Keratinocyte (primary cell): ENCODE measurements at regions not wholly inside any gene's neighbourhood (a gene's known extent, or its start where the extent isn't known, plus 50 kb on each side); places are given as distances from the start of the nearest gene placed in this dataset.

Experiments
- DNase-seq: peaks from one replicate; pipeline ENCODE4 v3.0.0-alpha.2; 2011; ENCODE audit warnings: low read depth, missing footprints, low spot score
- FAIRE-seq: peaks from 2 replicates; lab custom pipeline; 2011; peaks lifted over from hg19 to GRCh38; lab: Jason Lieb, UNC
- H2AFZ ChIP-seq: 2 replicates; pipeline ENCODE4 v1.6.0; 2012; ENCODE audit warnings: low read length, control low read depth, inconsistent platforms; ENCODE audit not compliant: control insufficient read depth
- H3K27ac ChIP-seq: 2 replicates; pipeline ENCODE4 v1.5.1; 2011; ENCODE audit warnings: low read length; ENCODE audit not compliant: control insufficient read depth, insufficient read depth
- H3K27me3 ChIP-seq: 3 replicates; pipeline ENCODE4 v1.6.0; 2011; ENCODE audit warnings: low read length; ENCODE audit not compliant: control insufficient read depth, insufficient read depth; ENCODE audit errors: extremely low read depth
- H3K36me3 ChIP-seq, 2 experiments: 2 replicates in 1 of 2; 3 replicates in 1 of 2; pipeline ENCODE4 v1.5.1; 2011; ENCODE audit warnings: low read length in 2 of 2, mild to moderate bottlenecking in 1 of 2; ENCODE audit not compliant: control insufficient read depth in 2 of 2, insufficient read depth in 2 of 2; ENCODE audit errors: extremely low read depth in 1 of 2
- H3K4me1 ChIP-seq: 3 replicates; pipeline ENCODE4 v1.5.1; 2011; ENCODE audit warnings: low read length; ENCODE audit not compliant: control insufficient read depth, insufficient read depth; ENCODE audit errors: extremely low read depth
- H3K4me2 ChIP-seq: 3 replicates; pipeline ENCODE4 v1.6.0; 2011; ENCODE audit warnings: low read depth, low read length; ENCODE audit not compliant: control insufficient read depth, insufficient read depth; ENCODE audit errors: extremely low read depth
- H3K4me3 ChIP-seq, 3 experiments: fragments of 200-600 bp in 1 of 3; sonication (generic) in 1 of 3; 2 replicates in 2 of 3; 3 replicates in 1 of 3; pipeline ENCODE4 v1.5.1; 2011 to 2016; ENCODE audit warnings: low read length in 3 of 3, mild to moderate bottlenecking in 3 of 3, control low read depth in 2 of 3, inconsistent platforms in 1 of 3, low read depth in 1 of 3, mixed read lengths in 1 of 3, mixed run types in 1 of 3, moderate library complexity in 1 of 3; ENCODE audit not compliant: control insufficient read depth in 2 of 3, insufficient read depth in 2 of 3; ENCODE audit errors: extremely low read depth in 1 of 3
- H3K79me2 ChIP-seq: 2 replicates; pipeline ENCODE4 v1.6.0; 2012; ENCODE audit warnings: low read length; ENCODE audit not compliant: control insufficient read depth, insufficient read depth
- H3K9ac ChIP-seq: 3 replicates; pipeline ENCODE4 v1.6.0; 2011; ENCODE audit warnings: low read length; ENCODE audit not compliant: control insufficient read depth, insufficient read depth; ENCODE audit errors: extremely low read depth
- H3K9me1 ChIP-seq: 3 replicates; pipeline ENCODE4 v1.6.0; 2011; ENCODE audit warnings: low read length; ENCODE audit not compliant: control insufficient read depth, insufficient read depth; ENCODE audit errors: extremely low read depth
- H3K9me3 ChIP-seq: 2 replicates; pipeline ENCODE4 v1.5.1; 2012; ENCODE audit warnings: low read depth, low read length; ENCODE audit not compliant: control insufficient read depth
- H4K20me1 ChIP-seq: 3 replicates; pipeline ENCODE4 v1.6.0; 2011; ENCODE audit warnings: low read length; ENCODE audit not compliant: control insufficient read depth, insufficient read depth; ENCODE audit errors: extremely low read depth
- CTCF ChIP-seq, 3 experiments: IDR thresholded peaks in 1 of 3; conservative IDR thresholded peaks in 1 of 3; optimal IDR thresholded peaks in 1 of 3; 2 replicates in 2 of 3; 3 replicates in 1 of 3; pipeline versions ENCODE3 to v1.5.1; 2011; ENCODE audit warnings: low read length in 3 of 3, mild to moderate bottlenecking in 3 of 3, moderate library complexity in 2 of 3, control low read depth in 1 of 3, inconsistent platforms in 1 of 3; ENCODE audit not compliant: insufficient read depth in 2 of 3; ENCODE audit errors: extremely low read depth in 1 of 3
- EZH2 ChIP-seq: IDR thresholded peaks from one replicate; pipeline ENCODE4 v1.6.1; 2012; ENCODE audit warnings: inconsistent platforms, mild to moderate bottlenecking, low read length, moderate library complexity
- dilution Hi-C: fragments of 300-500 bp; cut with MboI; formaldehyde crosslinking; loops from one replicate; pipeline ENCODE4 v1.7.0; 2020; ENCODE audit warnings: low sequenced_read_pairs; ENCODE audit not compliant: extremely low pct_ligation_motif_present

- TF ChIP-seq EZH2 (no peak), CTCF (optimal IDR thresholded peaks at IDR 0.05 in 1 of 3, IDR thresholded peaks at IDR 0.05 in 1 of 3, conservative IDR thresholded peaks at IDR 0.05 in 1 of 3; ENCODE audit: extremely low read depth in 1 of 3, insufficient read depth in 2 of 3, low read length in 3 of 3) (no peak)
- Histone ChIP-seq H3K4me1 (peaks cover 17% of the 10 kb centered on the region), H3K9me1 (no peaks in the 10 kb centered on the region), H3K4me3 (no peak overlapping the region), H3K36me3 (no peaks in the 10 kb centered on the region), H3K4me2 (no peak overlapping the region), H3K9ac (no peak overlapping the region), H3K27ac (no peak overlapping the region), H3K79me2 (no peaks in the 10 kb centered on the region), H3K9me3 (no peaks in the 10 kb centered on the region), H2AFZ (no peak overlapping the region), H4K20me1 (no peaks in the 10 kb centered on the region), H3K27me3 (no peaks in the 10 kb centered on the region)
- DNase-seq (no peak), FAIRE-seq (no peak)
- dilution Hi-C loops: no loop called here
Observed at GRCh38 chr14:85336257-85336656, 193.7 kb upstream of the FLRT2 start.

- H3K27me3 ChIP-seq: no peaks in the 10 kb centered on the region
- no peak overlapping the region for H3K27ac ChIP-seq
- no peak overlapping the region for H3K4me3 ChIP-seq
- H3K36me3 ChIP-seq: no peaks in the 10 kb centered on the region
- no peaks in the 10 kb centered on the region for H3K9me1 ChIP-seq
- no peaks in the 10 kb centered on the region for H3K9me3 ChIP-seq
- no peak overlapping the region for H2AFZ ChIP-seq
- no peaks in the 10 kb centered on the region for H4K20me1 ChIP-seq
- dilution Hi-C loops: no loop called here
- no peak for TF ChIP-seq CTCF (optimal IDR thresholded peaks at IDR 0.05 in 1 of 3, IDR thresholded peaks at IDR 0.05 in 1 of 3, conservative IDR thresholded peaks at IDR 0.05 in 1 of 3; ENCODE audit: extremely low read depth in 1 of 3, insufficient read depth in 2 of 3, low read length in 3 of 3)
- TF ChIP-seq EZH2: no peak
- no peak overlapping the region for H3K4me2 ChIP-seq
- H3K79me2 ChIP-seq: no peaks in the 10 kb centered on the region
- DNase-seq: no peak
- H3K4me1 ChIP-seq: peaks cover 15% of the 10 kb centered on the region
- no peak overlapping the region for H3K9ac ChIP-seq
- no peak for FAIRE-seq
Observed at GRCh38 chr14:85336817-85337216, 193.1 kb upstream of the FLRT2 start.
